ENCODE measurements at regions not wholly inside any gene's neighbourhood (a gene's known extent, or its start where the extent isn't known, plus 50 kb on each side); places are given as distances from the start of the nearest gene placed in this dataset.

GRCh38 chr13:109568339-109568818, 218.0 kb downstream of the IRS2 start:
- DNase-seq: no peak
- TF ChIP-seq CTCF (IDR thresholded peaks at IDR 0.05; ENCODE audit: low read depth, low read length): no peak
- no peak overlapping the region for H3K27ac ChIP-seq

GRCh38 chr13:109567315-109567714, 219.1 kb downstream of the IRS2 start:
- TF ChIP-seq CTCF (IDR thresholded peaks at IDR 0.05; ENCODE audit: low read depth, low read length): no peak
- DNase-seq: no peak

More at GRCh38 chr13:109568339-109568818, 218.0 kb downstream of the IRS2 start:
- Histone ChIP-seq H3K36me3 (no peaks in the 10 kb centered on the region), H3K9me3 (ENCODE audit: severe bottlenecking) (no peaks in the 10 kb centered on the region), H3K4me3 (ENCODE audit: low read depth, low read length) (no peak overlapping the region), H3K27me3 (ENCODE audit: insufficient read depth, low read depth, severe bottlenecking) (no peaks in the 10 kb centered on the region)

GRCh38 chr13:109565877-109566276, 220.5 kb downstream of the IRS2 start:
- Histone ChIP-seq H3K9me3 (ENCODE audit: severe bottlenecking) (no peaks in the 10 kb centered on the region), H3K27ac (no peak overlapping the region), H3K27me3 (ENCODE audit: insufficient read depth, low read depth, severe bottlenecking) (no peaks in the 10 kb centered on the region), H3K4me3 (ENCODE audit: low read depth, low read length) (no peak overlapping the region), H3K36me3 (no peaks in the 10 kb centered on the region)
- DNase-seq: no peak
- TF ChIP-seq CTCF (IDR thresholded peaks at IDR 0.05; ENCODE audit: low read depth, low read length): no peak

More at GRCh38 chr13:109567315-109567714, 219.1 kb downstream of the IRS2 start:
- H3K4me3 ChIP-seq (ENCODE audit: low read depth, low read length): no peak overlapping the region
- no peaks in the 10 kb centered on the region for H3K27me3 ChIP-seq (ENCODE audit: insufficient read depth, low read depth, severe bottlenecking)
- no peaks in the 10 kb centered on the region for H3K36me3 ChIP-seq
- H3K9me3 ChIP-seq (ENCODE audit: severe bottlenecking): no peaks in the 10 kb centered on the region
- no peak overlapping the region for H3K27ac ChIP-seq

GRCh38 chr13:109548374-109548773, 238.0 kb downstream of the IRS2 start:
- Histone ChIP-seq H3K27me3 (ENCODE audit: insufficient read depth, low read depth, severe bottlenecking) (no peaks in the 10 kb centered on the region), H3K4me3 (ENCODE audit: low read depth, low read length) (no peak overlapping the region), H3K27ac (no peak overlapping the region), H3K9me3 (ENCODE audit: severe bottlenecking) (no peaks in the 10 kb centered on the region), H3K36me3 (no peaks in the 10 kb centered on the region)
- no peak for TF ChIP-seq CTCF (IDR thresholded peaks at IDR 0.05; ENCODE audit: low read depth, low read length)
- DNase-seq: no peak

- no peak overlapping the region for H3K4me3 ChIP-seq (ENCODE audit: low read depth, low read length)
- H3K27ac ChIP-seq: no peak overlapping the region
- no peaks in the 10 kb centered on the region for H3K36me3 ChIP-seq
- DNase-seq: no peak
- H3K27me3 ChIP-seq (ENCODE audit: insufficient read depth, low read depth, severe bottlenecking): no peaks in the 10 kb centered on the region
- no peaks in the 10 kb centered on the region for H3K9me3 ChIP-seq (ENCODE audit: severe bottlenecking)
- no peak for TF ChIP-seq CTCF (IDR thresholded peaks at IDR 0.05; ENCODE audit: low read depth, low read length)
These were observed 238.4 kb downstream of the IRS2 start for GRCh38 chr13:109547942-109548341.

GRCh38 chr13:109545931-109546330, 240.5 kb downstream of the IRS2 start:
- no peak overlapping the region for H3K27ac ChIP-seq
- DNase-seq: no peak
- no peaks in the 10 kb centered on the region for H3K27me3 ChIP-seq (ENCODE audit: insufficient read depth, low read depth, severe bottlenecking)
- TF ChIP-seq CTCF (IDR thresholded peaks at IDR 0.05; ENCODE audit: low read depth, low read length): no peak
- no peak overlapping the region for H3K4me3 ChIP-seq (ENCODE audit: low read depth, low read length)
- H3K36me3 ChIP-seq: no peaks in the 10 kb centered on the region
- no peaks in the 10 kb centered on the region for H3K9me3 ChIP-seq (ENCODE audit: severe bottlenecking)
